ENCODE measurements at regions not wholly inside any gene's neighbourhood (a gene's known extent, or its start where the extent isn't known, plus 50 kb on each side); places are given as distances from the start of the nearest gene placed in this dataset.
"Not testable (repeated sequence)": the region's sequence is repeated elsewhere in the genome, so short reads cannot be mapped to it uniquely, and the experiment has no call there.

DNA sequence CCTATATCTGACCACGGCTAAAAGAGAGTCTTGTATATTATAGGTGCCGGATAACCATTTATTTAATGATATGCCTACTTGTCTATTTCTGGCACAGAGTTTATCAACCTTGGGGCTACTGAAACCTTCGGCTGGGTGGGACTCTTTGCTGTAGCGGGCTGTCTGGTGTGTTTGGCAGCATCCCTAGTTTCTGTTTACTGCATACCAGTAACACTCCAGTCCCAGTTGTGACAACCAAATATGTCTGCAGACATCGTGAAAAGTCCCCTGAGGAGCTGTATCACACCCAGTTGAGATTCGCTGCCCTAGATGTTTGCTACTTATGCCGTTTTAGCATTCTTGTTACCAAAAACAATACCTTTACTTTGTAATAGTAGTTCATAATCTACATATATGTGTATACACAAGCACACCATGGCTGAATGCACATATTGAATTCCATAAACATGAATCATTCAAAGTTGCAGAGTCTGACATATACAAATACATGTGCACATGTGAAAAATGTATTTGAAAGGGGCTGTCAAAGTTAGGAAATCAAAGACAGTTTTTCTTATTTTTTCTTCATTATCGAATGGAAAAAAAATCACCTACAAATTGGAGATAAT is 89.1 kb upstream of the SHISA6 start:
- no peaks in the 10 kb centered on the region for H3K4me1 ChIP-seq (ENCODE audit: insufficient read depth)
- H3K27me3 ChIP-seq: no peaks in the 10 kb centered on the region
- WGBS, 3 donors: 84 to 90% (median 86%) methylated on average over 8 of the region's 8 CpGs
- no peak for DNase-seq
- TF ChIP-seq POLR2A (IDR thresholded peaks at IDR 0.05) (no peak), EP300 (IDR thresholded peaks at IDR 0.05) (no peak), CTCF (IDR thresholded peaks at IDR 0.05) (no peak)
- no peaks in the 10 kb centered on the region for H3K9me3 ChIP-seq
- H3K36me3 ChIP-seq: no peaks in the 10 kb centered on the region
- H3K27ac ChIP-seq: no peak overlapping the region
- intact Hi-C loops (cut with DNase I): no loop called here
- no peak overlapping the region for H3K4me3 ChIP-seq

DNA sequence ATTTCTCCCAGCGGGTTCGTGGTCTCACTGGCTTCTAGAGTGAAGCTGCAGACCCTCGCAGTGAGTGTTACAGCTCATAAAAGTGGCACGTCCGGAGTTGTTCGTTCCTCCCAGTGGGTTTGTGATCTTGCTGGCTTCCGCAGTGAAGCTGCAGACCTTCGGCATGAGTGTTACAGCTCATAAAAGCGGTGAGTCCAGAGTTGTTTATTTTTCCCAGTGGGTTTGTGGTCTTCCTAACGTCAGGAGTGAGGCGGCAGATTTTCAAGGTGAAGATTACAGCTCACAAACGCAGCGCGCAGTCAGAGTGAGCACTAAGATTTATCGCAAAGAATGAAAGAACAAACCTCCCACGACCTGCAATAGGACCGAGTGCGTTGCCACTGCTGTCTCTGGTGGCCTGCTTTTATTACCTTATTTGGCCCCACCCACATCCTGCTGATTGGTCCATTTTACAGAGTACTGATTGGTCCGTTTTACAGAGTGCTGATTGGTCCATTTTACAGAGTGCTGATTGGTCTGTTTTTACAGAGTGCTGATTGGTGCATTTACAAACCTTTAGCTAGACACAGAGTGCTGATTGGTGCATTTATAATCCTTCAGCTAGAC is 90.0 kb upstream of the SHISA6 start:
- 74 to 77% (median 76%) methylated on average over 19 of the region's 19 CpGs for WGBS, 3 donors

DNA sequence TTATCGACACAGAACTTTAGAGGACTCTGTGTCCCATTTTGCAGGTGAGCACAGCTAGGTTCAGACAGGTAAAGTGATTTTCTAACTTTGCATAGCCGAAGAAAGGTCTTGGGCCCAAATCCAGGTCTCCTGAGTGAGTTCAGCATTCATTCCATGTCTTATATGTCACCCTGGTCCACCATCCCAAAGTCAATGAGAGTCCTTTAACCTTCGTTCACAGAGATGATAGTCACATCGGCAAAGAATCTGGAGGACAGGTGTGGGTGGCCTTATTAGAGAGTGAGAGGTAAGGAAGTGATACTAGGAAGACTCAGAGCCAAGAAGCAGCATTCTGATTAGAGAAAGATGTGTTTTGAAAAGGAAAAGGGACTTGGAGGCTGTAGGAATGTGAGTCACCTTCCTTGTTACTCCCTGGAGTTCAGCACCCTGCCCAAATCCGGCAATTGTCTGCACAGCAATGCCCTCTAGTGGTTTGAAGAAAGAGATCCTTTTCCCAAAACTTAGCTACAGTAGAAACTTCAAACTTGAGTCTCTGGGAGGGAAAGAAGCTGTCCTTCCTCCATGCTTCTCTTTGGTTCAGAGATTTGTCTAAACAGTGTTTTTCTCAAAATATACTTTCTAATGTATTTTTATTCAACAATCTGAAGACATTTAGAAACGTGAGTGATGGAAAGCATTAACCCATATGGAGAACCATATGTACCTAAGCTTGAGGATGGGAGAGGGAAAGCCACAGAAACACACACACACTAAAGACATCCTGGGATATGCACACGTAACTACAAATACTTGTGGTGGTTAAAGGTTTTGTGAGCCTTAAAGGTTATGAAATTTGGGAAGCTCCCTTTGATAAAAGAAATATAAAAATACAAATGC is 96.4 kb upstream of the SHISA6 start:
- Histone ChIP-seq H3K27me3 (no peaks in the 10 kb centered on the region), H3K4me1 (ENCODE audit: insufficient read depth) (no peaks in the 10 kb centered on the region), H3K36me3 (no peaks in the 10 kb centered on the region), H3K4me3 (no peak overlapping the region), H3K9me3 (no peaks in the 10 kb centered on the region), H3K27ac (no peak overlapping the region)
- DNase-seq: no peak
- intact Hi-C loops (cut with DNase I): no loop called here
- TF ChIP-seq POLR2A (IDR thresholded peaks at IDR 0.05): no peak
- peak in 1 of 3 donors; percentile 15 for TF ChIP-seq CTCF (IDR thresholded peaks at IDR 0.05)
- WGBS, 3 donors: 44 to 49% (median 48%) methylated on average over 7 of the region's 7 CpGs

More for the DNA sequence above, 90.0 kb upstream of the SHISA6 start:
- H3K4me3 ChIP-seq; H3K4me1 ChIP-seq (ENCODE audit: insufficient read depth); intact Hi-C loops (cut with DNase I); H3K36me3 ChIP-seq; H3K9me3 ChIP-seq; H3K27me3 ChIP-seq; H3K27ac ChIP-seq; DNase-seq: not testable (repeated sequence)

DNA sequence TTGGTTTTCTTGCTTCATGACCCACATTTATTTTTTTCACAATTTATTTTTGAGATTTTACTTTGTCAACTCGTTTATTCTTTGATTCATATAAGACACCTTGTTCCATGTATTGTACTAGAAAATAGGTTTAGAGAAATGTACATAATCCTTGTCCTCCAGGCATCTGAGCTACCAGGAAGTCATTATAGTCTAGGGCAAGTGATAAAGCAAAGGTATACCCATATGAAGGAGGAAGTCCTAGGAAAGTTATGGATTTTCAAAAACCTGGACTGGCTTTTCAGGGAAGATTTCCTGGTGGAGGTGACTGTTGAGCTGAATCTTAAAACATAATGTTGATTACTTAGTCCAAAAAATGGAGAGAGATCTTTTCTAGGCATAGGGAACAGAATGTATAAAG is 98.8 kb upstream of the SHISA6 start:
- no peak for DNase-seq
- no peaks in the 10 kb centered on the region for H3K4me1 ChIP-seq (ENCODE audit: insufficient read depth)
- no peak overlapping the region for H3K4me3 ChIP-seq
- WGBS, 3 donors: 32 to 53% (median 39%) methylated on average over 1 of the region's 1 CpG
- H3K9me3 ChIP-seq: no peaks in the 10 kb centered on the region
- no peaks in the 10 kb centered on the region for H3K27me3 ChIP-seq
- H3K27ac ChIP-seq: no peak overlapping the region
- intact Hi-C loops (cut with DNase I): no loop called here
- TF ChIP-seq CTCF (IDR thresholded peaks at IDR 0.05) (no peak), EP300 (IDR thresholded peaks at IDR 0.05) (no peak), POLR2A (IDR thresholded peaks at IDR 0.05) (no peak)
- no peaks in the 10 kb centered on the region for H3K36me3 ChIP-seq

- DNase-seq: no peak
- H3K36me3 ChIP-seq: no peaks in the 10 kb centered on the region
- H3K4me1 ChIP-seq (ENCODE audit: insufficient read depth): no peaks in the 10 kb centered on the region
- intact Hi-C loops (cut with DNase I): no loop called here
- no peak for TF ChIP-seq EP300 (IDR thresholded peaks at IDR 0.05)
- TF ChIP-seq POLR2A (IDR thresholded peaks at IDR 0.05): no peak
- TF ChIP-seq CTCF (IDR thresholded peaks at IDR 0.05): no peak
- no peaks in the 10 kb centered on the region for H3K27me3 ChIP-seq
- H3K9me3 ChIP-seq: no peaks in the 10 kb centered on the region
- H3K27ac ChIP-seq: no peak overlapping the region
- H3K4me3 ChIP-seq: no peak overlapping the region
- WGBS, 3 donors: 35 to 39% (median 38%) methylated on average over 4 of the region's 4 CpGs
These were observed 100.5 kb upstream of the SHISA6 start for GRCh38 chr17:11140501-11140900.

All from ovary (tissue), 7 donors.